ENCODE measurements at regions not wholly inside any gene's neighbourhood (a gene's known extent, or its start where the extent isn't known, plus 50 kb on each side); places are given as distances from the start of the nearest gene placed in this dataset.

DNA sequence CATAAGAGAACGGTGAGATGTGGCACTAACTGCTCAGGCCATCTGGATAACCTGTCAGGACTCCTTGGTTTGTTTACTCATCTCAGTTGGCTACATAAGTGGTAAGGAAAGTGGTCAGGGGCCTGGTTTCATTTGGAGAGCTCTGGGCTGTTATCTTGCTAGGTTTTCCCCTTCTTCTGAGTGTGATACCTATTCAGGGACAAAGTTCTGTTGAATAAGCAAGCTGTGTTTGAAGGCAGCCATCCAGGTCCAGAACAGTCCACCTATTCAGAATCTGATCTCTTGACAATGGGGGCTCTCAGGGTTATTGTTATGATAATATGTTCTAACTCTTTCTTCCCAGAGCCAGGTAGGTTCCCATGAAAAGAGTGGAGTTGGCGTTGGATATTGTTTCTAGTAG is 194.9 kb downstream of the PAH start:
- Histone ChIP-seq H3K9ac (ENCODE audit: low read depth, low read length) (no peak overlapping the region), H3K4me3 (ENCODE audit: low read length) (no peak overlapping the region), H3K4me1 (ENCODE audit: insufficient read depth, low read length) (0 out of 2 replicates have a peak, but pooled peaks cover 2% of the 10 kb centered on the region), H3K27me3 (ENCODE audit: insufficient read depth, low read length) (no peaks in the 10 kb centered on the region), H3K9me3 (ENCODE audit: insufficient read depth, low read depth, low read length) (no peaks in the 10 kb centered on the region), H3K27ac (ENCODE audit: low read length) (no peak overlapping the region), H3K36me3 (ENCODE audit: insufficient read depth, low read depth, low read length) (no peaks in the 10 kb centered on the region)

DNA sequence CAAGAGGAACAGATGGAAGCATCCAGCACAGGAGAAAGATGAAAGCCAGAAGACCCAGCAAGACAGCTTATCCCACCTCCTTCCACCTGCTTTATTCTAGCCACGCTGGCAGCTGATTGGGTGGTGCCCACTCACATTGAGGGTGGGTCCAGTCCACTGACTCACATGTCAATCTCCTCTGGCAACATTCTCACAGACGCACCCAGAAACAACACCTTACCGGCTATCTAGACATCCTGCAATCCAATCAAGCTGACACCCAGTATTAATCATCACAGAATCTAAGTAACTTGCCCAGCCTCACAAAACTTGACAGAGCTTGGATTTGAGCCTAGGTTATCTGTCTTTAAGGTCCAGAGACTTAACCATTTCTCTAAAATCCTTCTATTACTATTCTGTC is 208.9 kb downstream of the PAH start:
- Histone ChIP-seq H3K27ac (ENCODE audit: low read length) (no peak overlapping the region), H3K4me3 (ENCODE audit: low read length) (no peak overlapping the region), H3K27me3 (ENCODE audit: insufficient read depth, low read length) (no peaks in the 10 kb centered on the region), H3K4me1 (ENCODE audit: insufficient read depth, low read length) (no peaks in the 10 kb centered on the region), H3K9me3 (ENCODE audit: insufficient read depth, low read depth, low read length) (no peaks in the 10 kb centered on the region), H3K9ac (ENCODE audit: low read depth, low read length) (no peak overlapping the region), H3K36me3 (ENCODE audit: insufficient read depth, low read depth, low read length) (no peaks in the 10 kb centered on the region)

DNA sequence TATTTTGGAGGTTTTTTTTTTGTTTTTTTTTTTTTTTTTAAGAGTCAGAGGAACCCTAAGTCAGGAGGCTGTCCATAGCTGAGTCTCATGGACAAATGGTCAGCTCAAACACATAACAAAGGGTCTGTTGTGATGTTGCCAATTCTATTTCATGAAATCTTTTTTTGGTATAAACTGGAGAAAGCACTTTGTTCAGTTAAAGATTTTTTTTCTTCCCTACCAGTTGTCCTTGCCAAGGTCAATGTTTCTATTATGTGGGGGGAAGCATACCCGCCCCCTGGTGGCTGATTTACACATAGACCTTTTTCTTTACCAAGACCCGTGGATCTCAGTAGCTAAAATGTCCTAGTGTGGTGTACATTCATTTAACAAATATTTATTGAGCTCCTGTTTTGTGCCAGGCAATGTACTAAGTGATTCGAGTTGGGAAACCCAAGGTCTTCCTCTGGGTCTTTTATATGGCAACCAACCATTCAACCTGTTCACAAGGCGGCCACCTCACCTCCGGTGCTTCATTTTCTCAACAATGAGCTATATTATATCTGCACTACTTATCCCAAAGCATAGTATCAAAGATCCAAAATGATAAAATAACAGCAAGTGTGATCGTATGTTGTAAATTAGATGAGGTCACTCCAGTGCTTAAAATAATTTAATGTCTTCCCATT is 214.5 kb downstream of the PAH start:
- Histone ChIP-seq H3K27ac (ENCODE audit: low read length) (no peak overlapping the region), H3K36me3 (ENCODE audit: insufficient read depth, low read depth, low read length) (no peaks in the 10 kb centered on the region), H3K9ac (ENCODE audit: low read depth, low read length) (no peak overlapping the region), H3K9me3 (ENCODE audit: insufficient read depth, low read depth, low read length) (no peaks in the 10 kb centered on the region), H3K4me3 (ENCODE audit: low read length) (no peak overlapping the region), H3K4me1 (ENCODE audit: insufficient read depth, low read length) (no peaks in the 10 kb centered on the region), H3K27me3 (ENCODE audit: insufficient read depth, low read length) (no peaks in the 10 kb centered on the region)

DNA sequence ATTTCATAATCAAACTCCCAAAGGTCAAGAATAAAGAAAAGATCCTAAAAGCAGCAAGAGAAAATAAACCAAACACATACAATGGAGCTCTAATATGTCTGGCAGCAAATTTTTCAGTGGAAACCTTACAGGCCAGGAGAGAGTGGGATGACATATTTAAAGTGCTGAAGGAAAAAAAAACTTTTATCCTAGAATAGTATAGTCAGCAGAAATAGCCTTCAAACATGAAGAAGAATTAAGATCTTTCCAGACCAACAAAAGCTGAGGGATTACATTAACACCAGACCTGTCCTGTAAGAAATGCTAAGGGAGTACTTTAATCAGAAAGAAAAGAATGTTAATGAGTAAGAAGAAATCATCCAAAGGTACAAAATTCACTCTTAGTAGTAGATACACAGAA is 215.7 kb upstream of the IGF1 start:
- Histone ChIP-seq H3K9me3 (ENCODE audit: insufficient read depth, low read depth, low read length) (no peaks in the 10 kb centered on the region), H3K27me3 (ENCODE audit: insufficient read depth, low read length) (no peaks in the 10 kb centered on the region), H3K4me1 (ENCODE audit: insufficient read depth, low read length) (peaks cover 10% of the 10 kb centered on the region; the same call in 1 of the 2 replicates), H3K4me3 (ENCODE audit: low read length) (no peak overlapping the region), H3K36me3 (ENCODE audit: insufficient read depth, low read depth, low read length) (no peaks in the 10 kb centered on the region), H3K27ac (ENCODE audit: low read length) (no peak overlapping the region), H3K9ac (ENCODE audit: low read depth, low read length) (no peak overlapping the region)

DNA sequence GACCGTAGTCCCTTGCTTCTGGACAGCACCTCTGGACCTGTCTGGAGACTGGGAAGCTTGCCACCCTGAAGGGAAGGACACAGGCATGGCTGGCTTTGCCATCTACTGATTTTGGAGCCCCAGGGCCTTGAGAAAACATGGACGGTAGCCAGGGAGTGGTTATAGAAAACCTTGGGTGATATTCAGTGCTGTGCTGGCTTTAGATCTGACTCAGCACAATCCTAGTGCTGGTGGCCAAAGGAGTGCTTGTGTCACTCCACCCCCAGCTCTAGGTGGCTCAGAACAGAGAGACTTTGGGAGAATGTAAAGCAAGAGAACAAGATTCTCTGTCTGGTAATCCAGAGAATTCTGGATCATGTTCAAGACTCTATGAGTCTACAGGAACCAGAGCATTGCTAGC is 214.5 kb upstream of the IGF1 start:
- Histone ChIP-seq H3K27ac (ENCODE audit: low read length) (no peak overlapping the region), H3K9me3 (ENCODE audit: insufficient read depth, low read depth, low read length) (no peaks in the 10 kb centered on the region), H3K36me3 (ENCODE audit: insufficient read depth, low read depth, low read length) (no peaks in the 10 kb centered on the region), H3K4me3 (ENCODE audit: low read length) (no peak overlapping the region), H3K9ac (ENCODE audit: low read depth, low read length) (no peak overlapping the region), H3K4me1 (ENCODE audit: insufficient read depth, low read length) (peaks cover 14% of the 10 kb centered on the region; the same call in 1 of the 2 replicates), H3K27me3 (ENCODE audit: insufficient read depth, low read length) (no peaks in the 10 kb centered on the region)

DNA sequence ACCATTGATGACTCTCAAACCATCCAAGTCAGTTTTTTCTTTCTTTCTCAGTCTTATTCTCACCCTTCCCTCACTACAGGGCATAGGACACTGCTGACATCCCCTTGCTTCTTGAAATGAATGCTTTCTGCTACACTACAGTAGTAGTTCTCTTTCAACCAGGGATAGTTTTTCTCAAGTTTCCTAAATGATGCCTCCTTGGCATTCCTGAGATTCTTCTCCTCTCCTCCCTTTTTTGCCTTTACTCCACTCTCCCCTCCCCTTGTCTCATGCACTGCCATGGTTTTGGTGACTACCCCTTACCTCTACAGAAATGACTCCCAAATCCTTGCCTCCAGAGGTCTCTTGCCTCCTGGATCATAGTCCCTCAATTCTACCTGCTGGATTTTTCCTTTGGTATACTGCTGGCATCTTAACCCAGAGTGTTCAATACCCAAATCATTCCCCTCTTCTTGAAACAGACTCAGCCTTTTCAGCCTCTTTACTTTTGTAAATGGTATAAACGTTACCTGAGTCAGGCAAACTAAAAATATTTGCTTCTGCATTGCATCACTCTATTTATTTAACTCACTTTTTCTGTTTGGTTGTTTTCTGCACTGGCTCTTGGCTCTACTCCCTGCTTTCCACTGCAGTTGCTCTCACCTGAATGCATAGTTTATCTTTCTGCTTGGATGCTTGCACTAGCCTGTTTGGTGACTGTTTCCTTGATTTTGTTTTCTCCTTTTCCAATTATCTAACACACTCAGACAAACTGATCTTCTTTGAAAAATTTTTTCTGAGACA is 211.6 kb upstream of the IGF1 start:
- H3K9me3 ChIP-seq (ENCODE audit: insufficient read depth, low read depth, low read length), result no peaks in the 10 kb centered on the region
- H3K27me3 ChIP-seq (ENCODE audit: insufficient read depth, low read length), result no peaks in the 10 kb centered on the region
- no peak overlapping the region for H3K4me3 ChIP-seq (ENCODE audit: low read length)
- peaks cover 14% of the 10 kb centered on the region; the same call in 1 of the 2 replicates for H3K4me1 ChIP-seq (ENCODE audit: insufficient read depth, low read length)
- no peaks in the 10 kb centered on the region for H3K36me3 ChIP-seq (ENCODE audit: insufficient read depth, low read depth, low read length)
- no peak overlapping the region for H3K27ac ChIP-seq (ENCODE audit: low read length)
- no peak overlapping the region for H3K9ac ChIP-seq (ENCODE audit: low read depth, low read length)

DNA sequence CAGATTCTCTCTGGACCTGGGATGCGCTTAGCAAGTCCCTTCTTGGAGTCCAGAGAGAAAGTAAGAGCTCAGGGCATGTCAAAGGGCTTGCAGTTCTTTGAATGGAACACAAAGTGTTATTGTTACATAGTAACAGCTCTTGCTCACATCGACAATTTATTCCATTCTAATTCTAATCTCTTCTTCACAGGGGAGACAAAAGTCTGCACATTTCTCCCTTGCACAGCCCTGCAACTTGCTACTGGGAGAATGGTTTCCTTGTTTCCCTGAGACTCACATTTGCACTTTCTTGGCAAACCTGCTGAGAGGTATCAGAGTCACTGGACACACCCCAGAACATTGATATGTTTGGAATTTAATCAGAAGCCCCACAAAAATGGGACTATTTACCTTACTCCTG is 209.9 kb upstream of the IGF1 start:
- Histone ChIP-seq H3K4me3 (ENCODE audit: low read length) (no peak overlapping the region), H3K9me3 (ENCODE audit: insufficient read depth, low read depth, low read length) (no peaks in the 10 kb centered on the region), H3K4me1 (ENCODE audit: insufficient read depth, low read length) (peaks cover 14% of the 10 kb centered on the region; the same call in 1 of the 2 replicates), H3K27me3 (ENCODE audit: insufficient read depth, low read length) (no peaks in the 10 kb centered on the region), H3K9ac (ENCODE audit: low read depth, low read length) (no peak overlapping the region), H3K36me3 (ENCODE audit: insufficient read depth, low read depth, low read length) (no peaks in the 10 kb centered on the region), H3K27ac (ENCODE audit: low read length) (no peak overlapping the region)

DNA sequence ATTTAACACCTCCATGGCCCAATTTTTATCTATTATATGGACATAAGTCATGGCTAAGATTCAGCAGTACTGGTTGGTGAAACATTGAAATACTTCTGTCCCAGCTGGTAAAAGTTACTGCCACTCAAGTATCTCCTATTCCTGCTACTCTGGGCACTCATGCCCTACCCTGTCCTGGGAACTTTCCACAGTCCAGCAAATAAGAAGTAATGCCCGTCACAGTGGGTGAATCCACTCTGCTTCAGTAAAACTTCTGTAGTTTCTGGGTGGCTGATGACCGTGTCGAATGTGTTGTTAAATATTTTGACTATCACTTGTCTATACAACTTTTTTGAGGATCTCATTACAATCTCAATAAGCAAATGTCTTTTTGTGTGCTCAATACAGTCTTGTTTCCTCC is 209.3 kb upstream of the IGF1 start:
- H3K27me3 ChIP-seq (ENCODE audit: insufficient read depth, low read length), result no peaks in the 10 kb centered on the region
- H3K9ac ChIP-seq (ENCODE audit: low read depth, low read length), result no peak overlapping the region
- peaks cover 14% of the 10 kb centered on the region; the same call in 1 of the 2 replicates for H3K4me1 ChIP-seq (ENCODE audit: insufficient read depth, low read length)
- H3K27ac ChIP-seq (ENCODE audit: low read length), result no peak overlapping the region
- no peak overlapping the region for H3K4me3 ChIP-seq (ENCODE audit: low read length)
- no peaks in the 10 kb centered on the region for H3K9me3 ChIP-seq (ENCODE audit: insufficient read depth, low read depth, low read length)
- H3K36me3 ChIP-seq (ENCODE audit: insufficient read depth, low read depth, low read length), result no peaks in the 10 kb centered on the region

DNA sequence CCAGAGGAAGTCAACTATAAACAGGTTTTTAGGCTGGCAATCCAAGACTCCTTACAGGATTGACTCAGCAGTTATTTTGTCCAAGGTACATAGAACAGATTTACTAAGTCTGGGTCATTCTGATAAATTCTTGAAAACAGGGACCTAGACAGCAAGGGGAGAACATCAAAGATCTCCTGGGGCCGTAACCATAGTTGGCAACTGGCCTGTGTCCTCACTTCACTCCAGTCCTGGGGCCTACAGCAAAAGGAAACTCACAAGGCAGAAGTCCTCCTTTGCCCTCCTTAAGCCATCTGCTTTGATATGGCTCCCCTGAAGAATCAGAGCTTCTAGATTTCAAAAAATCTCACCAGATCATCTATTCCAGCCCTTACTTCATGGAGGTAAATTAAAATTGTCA is 207.2 kb upstream of the IGF1 start:
- no peaks in the 10 kb centered on the region for H3K27me3 ChIP-seq (ENCODE audit: insufficient read depth, low read length)
- H3K36me3 ChIP-seq (ENCODE audit: insufficient read depth, low read depth, low read length), result no peaks in the 10 kb centered on the region
- H3K9me3 ChIP-seq (ENCODE audit: insufficient read depth, low read depth, low read length), result no peaks in the 10 kb centered on the region
- H3K4me1 ChIP-seq (ENCODE audit: insufficient read depth, low read length), result peaks cover 14% of the 10 kb centered on the region; the same call in 1 of the 2 replicates
- H3K4me3 ChIP-seq (ENCODE audit: low read length), result no peak overlapping the region
- H3K27ac ChIP-seq (ENCODE audit: low read length), result no peak overlapping the region
- no peak overlapping the region for H3K9ac ChIP-seq (ENCODE audit: low read depth, low read length)

DNA sequence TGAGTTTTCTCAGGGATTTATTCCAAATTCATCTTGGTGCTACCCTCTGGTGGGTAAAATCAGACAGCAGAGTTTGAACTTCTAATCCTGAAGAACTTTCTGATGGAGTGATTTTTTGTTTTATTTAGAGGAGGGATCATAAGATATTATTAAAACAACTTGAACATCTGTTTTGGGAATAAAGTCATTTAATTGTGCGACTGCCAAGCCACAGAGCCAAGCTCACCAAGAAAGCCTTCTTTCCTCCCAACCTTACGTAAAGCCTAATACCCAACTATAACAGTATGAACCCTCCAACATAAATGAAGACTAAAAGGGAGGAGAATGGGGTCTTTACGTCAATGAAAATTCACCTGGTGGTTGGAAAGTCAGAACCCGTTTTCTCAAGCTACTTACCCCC is 205.5 kb upstream of the IGF1 start:
- H3K4me3 ChIP-seq (ENCODE audit: low read length), result no peak overlapping the region
- H3K9me3 ChIP-seq (ENCODE audit: insufficient read depth, low read depth, low read length), result no peaks in the 10 kb centered on the region
- H3K27ac ChIP-seq (ENCODE audit: low read length), result no peak overlapping the region

DNA sequence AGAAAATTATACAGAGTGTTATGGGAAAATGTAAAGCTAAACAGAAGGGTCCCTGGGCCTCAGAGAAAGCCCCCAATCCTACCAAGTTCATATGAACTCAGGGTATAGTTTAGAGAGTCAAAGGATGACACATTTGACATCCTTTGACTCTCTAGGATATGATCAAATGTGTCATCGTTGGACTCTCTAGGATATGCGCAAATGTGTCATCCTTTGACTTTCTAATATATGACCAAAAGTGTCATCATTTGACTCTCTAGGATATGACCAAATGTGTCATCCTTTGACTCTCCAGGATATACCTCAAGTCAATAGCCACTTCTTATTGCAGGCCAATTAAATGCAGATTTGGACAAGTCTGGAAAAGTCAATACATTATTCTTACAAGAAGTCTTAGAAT is 204.8 kb upstream of the IGF1 start:
- no peak overlapping the region for H3K27ac ChIP-seq (ENCODE audit: low read length)
- H3K4me3 ChIP-seq (ENCODE audit: low read length), result no peak overlapping the region
- no peaks in the 10 kb centered on the region for H3K9me3 ChIP-seq (ENCODE audit: insufficient read depth, low read depth, low read length)
- no peaks in the 10 kb centered on the region for H3K36me3 ChIP-seq (ENCODE audit: insufficient read depth, low read depth, low read length)
- H3K4me1 ChIP-seq (ENCODE audit: insufficient read depth, low read length), result 0 out of 2 replicates have a peak, but pooled peaks cover under 1% of the 10 kb centered on the region
- no peak overlapping the region for H3K9ac ChIP-seq (ENCODE audit: low read depth, low read length)
- H3K27me3 ChIP-seq (ENCODE audit: insufficient read depth, low read length), result no peaks in the 10 kb centered on the region

More for the DNA sequence above, 205.5 kb upstream of the IGF1 start:
- Histone ChIP-seq H3K4me1 (ENCODE audit: insufficient read depth, low read length) (0 out of 2 replicates have a peak, but pooled peaks cover 2% of the 10 kb centered on the region), H3K36me3 (ENCODE audit: insufficient read depth, low read depth, low read length) (no peaks in the 10 kb centered on the region), H3K9ac (ENCODE audit: low read depth, low read length) (no peak overlapping the region), H3K27me3 (ENCODE audit: insufficient read depth, low read length) (no peaks in the 10 kb centered on the region)

Data from iPS-20b (cell line).